HG02938 (cell line): ENCODE measurements at regions not wholly inside any gene's neighbourhood (a gene's known extent, or its start where the extent isn't known, plus 50 kb on each side); places are given as distances from the start of the nearest gene placed in this dataset.
"Not testable (repeated sequence)": the region's sequence is repeated elsewhere in the genome, so short reads cannot be mapped to it uniquely, and the experiment has no call there.

Source experiments
- ATAC-seq: cut with Tn5 transposase; IDR thresholded peaks from one replicate; pipeline ENCODE4 v1.9.1; 2021; ENCODE audit warnings: mild to moderate bottlenecking, moderate library complexity; ENCODE audit not compliant: unreplicated experiment

- ATAC-seq, result no peak
These were observed 87.3 kb upstream of the PRR23C start for GRCh38 chr3:139131951-139132350.

- no peak for ATAC-seq
These were observed 88.3 kb upstream of the PRR23C start for GRCh38 chr3:139132976-139133375.

- no peak for ATAC-seq
These were observed 90.1 kb upstream of the PRR23C start for GRCh38 chr3:139134678-139135372.

DNA sequence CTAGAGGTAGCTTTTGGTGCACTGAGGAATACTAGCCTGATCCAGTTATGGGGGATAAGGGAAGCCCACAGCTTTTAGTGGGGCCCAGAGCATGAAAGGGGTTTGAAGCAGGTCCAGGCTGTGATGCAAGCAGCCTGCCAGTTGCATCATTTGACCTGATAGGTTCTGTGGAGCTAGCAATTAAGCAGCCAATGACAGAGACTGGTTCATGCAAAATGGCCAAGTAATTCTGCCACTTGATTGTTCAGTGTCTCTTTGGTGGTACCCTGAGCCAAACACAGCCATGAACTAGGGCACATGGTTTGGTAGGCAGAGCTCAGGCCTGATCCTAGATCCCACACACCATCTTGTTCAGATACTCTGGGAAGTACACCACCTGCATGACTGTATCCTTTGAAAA, 91.0 kb upstream of the PRR23C start:
- ATAC-seq, result no peak

DNA sequence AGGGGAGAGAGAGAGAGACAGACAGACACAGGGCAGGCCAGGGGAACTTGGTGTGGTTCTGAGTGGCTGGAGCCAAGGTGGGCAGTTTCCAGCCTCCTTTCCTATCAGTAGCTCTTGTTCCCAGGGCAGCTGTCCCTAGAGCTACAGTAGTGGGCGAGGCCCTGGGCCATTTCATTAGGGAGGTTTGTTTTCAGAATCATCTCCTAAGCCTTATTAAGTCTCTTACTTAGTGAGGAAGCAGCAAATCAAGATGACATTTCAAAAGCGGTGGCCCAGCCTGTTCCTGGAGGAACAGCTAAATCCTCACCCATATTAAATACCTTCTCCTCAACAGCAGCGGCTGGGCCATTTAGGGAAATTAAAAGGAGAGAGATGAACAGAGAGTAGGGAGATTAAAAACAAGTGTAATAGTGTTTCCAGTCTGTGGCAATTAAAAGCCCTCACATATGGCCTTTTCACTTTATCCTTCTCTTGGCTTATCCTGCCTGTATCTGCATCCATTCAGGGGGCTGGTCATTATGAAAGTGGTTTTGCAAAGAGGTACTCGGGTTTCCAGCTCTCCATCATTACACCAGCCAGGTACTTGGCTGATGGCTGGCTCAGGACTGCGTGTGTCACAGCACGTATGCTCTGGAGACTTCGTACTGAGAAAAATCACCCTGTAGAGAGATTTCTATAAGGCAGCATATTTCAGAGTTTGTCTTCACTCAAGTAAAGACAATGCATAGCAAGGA, 91.9 kb upstream of the PRR23C start:
- no peak for ATAC-seq

DNA sequence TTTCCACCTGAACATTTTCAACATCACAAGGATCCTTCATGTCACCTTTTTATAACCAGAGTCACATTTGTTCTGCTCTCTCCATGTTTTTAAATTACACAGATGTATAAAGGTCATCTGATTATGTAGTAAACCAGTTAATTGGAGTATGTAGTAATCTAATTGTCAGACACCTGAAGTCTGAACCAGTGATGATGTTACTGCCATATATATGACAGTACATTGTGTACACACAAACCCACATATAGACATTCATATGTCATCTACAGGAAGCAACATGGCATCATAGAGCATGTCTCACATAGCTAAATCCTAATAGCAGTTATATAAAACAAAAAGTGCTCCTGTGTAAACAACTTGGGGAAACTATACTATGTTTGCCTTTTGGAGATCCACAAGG, 95.9 kb upstream of the PRR23C start:
- ATAC-seq, result no peak

- not testable (repeated sequence) for ATAC-seq
These were observed 101.3 kb upstream of the PRR23C start for GRCh38 chr3:139145980-139146379.

GRCh38 chr3:139151530-139151929, 106.8 kb upstream of the PRR23C start:
- no peak for ATAC-seq

GRCh38 chr3:139153434-139153833, 108.7 kb upstream of the PRR23C start:
- ATAC-seq, result not testable (repeated sequence)

- ATAC-seq, result no peak
These were observed 112.7 kb upstream of the PRR23C start for GRCh38 chr3:139157161-139157932.

DNA sequence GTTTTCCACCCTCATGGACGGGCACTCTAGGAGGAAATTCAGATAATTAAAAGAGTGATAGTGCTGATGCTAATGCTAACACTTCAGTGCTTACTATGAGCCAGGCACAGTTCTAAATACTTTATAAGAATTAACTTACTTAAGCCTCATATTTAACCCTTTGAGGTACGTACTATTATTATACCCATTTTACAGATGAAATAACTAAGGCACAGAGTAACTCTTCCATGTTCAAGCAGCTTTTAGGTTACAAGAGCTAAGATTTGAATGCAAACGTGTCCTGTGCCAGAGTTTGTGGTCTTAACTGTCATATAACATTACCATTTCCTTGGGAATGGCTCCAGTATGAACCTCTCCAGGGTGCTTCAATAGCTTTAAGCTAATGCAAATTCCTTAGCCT, 114.7 kb upstream of the PRR23C start:
- ATAC-seq, result no peak

DNA sequence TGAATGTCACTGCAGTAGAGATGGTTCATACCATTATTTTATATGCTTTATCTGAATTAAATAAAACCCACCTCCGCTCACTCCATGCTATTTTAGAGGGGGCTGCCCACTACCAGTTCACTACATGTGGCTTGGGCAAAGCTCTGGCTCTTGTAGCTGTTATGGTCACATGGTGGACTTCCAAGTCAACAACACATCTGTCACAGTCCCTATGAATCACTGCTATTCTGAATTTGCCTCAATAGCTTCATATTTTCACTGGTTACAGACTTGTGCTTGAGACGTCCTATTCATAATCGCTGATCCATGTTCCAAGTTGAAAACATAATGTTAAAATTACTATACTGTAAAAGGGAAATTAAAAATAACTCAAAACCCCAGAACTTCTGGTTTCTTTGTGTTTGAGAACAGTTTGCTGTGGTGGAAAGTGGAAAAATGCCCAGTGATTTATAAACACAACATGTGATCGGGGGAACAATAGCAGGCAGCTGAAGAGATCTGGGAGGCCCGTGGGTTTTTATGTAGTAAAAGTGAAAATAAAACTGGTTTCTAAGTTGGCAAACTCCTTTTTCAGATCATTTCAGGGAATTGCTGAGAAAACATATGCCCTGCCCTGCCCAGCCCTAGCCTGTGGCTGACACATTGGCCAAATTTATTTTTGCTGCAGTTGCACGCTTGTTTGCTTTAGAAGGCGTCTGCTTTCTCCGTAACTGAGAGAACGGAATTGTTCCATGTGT, 128.8 kb upstream of the PRR23C start:
- ATAC-seq, result no peak

GRCh38 chr3:139180489-139180888, 135.8 kb upstream of the PRR23C start:
- no peak for ATAC-seq

DNA sequence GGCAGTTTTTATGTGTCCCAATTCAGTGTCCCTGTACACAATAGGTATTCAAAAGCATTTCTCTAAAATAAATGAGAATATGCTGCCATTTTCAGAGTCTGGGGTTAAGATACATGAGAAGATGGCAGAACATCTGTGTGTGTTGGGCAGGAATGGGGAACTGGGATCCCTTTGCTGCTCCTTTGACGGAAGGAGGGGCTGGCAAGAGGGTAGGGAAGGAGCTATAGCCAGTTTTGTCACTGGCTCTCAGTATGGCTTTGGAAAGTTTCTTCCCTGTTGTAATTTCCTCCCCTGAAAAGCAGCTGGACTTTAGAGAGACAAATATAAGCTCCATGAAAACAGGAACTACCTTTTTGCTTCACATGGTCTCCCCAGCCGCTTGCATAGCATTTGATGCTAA, 137.5 kb upstream of the PRR23C start:
- ATAC-seq, result no peak

DNA sequence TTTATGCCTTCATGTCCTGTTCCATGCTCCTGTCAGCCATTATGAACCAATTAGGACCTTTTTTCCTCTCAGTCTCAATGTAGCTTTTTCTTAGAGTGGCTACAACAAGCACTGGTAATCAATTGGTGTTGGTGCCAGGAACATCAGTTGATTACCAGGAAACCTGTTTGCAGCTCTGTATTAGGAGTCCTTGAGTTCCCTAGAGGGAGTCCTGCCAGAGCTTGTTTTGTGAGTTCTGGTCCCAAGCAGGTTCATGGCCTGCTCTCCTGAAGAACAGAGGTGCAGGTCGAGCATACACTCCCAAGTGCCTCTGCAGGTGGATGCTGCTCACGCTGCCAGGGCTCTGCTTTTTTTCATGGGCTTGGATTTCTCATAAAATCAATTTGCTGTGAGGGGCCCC, 137.9 kb upstream of the PRR23C start:
- ATAC-seq, result no peak

GRCh38 chr3:139185527-139185926, 140.8 kb upstream of the PRR23C start:
- no peak for ATAC-seq

DNA sequence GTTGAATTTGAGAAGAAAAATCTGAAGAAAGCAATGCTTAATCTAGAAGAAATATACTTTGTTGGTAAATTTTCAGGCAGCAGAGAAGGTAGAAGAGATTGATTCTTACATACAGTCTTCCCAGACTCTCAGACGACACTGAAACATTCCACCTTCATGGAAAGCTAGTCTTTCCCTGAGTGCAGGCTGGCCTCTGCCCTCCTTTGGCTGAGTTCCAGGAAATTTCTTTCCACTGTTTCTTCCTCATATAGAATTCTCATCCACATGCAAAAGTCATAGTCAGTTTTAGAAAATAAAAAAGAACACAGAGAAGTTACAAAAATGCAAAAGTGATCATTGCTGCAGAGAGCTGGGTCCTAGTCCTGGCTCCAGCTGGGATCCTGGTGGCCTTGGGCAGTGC, 142.5 kb upstream of the PRR23C start:
- no peak for ATAC-seq

GRCh38 chr3:139187648-139188047, 143.0 kb upstream of the PRR23C start:
- ATAC-seq, result no peak

- ATAC-seq, result no peak
These were observed 145.3 kb upstream of the PRR23C start for GRCh38 chr3:139189943-139190342.

DNA sequence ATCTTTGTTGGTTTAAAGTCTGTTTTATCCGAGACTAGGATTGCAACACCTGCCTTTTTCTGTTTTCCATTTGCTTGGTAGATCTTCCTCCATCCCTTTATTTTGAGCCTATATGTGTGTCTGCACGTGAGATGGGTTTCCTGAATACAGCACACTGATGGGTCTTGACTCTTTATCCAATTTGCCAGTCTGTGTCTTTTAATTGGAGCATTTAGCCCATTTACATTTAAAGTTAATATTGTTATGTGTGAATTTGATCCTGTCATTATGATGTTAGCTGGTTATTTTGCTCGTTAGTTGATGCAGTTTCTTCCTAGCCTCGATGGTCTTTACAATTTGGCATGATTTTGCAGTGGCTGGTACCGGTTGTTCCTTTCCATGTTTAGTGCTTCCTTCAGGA, 149.4 kb upstream of the MRPS22 start:
- not testable (repeated sequence) for ATAC-seq

- not testable (repeated sequence) for ATAC-seq
These were observed 147.7 kb upstream of the MRPS22 start for GRCh38 chr3:139196146-139196545.
